ENCODE measurements at regions not wholly inside any gene's neighbourhood (a gene's known extent, or its start where the extent isn't known, plus 50 kb on each side); places are given as distances from the start of the nearest gene placed in this dataset.

GRCh38 chr12:127629066-127629820 lies 637.7 kb upstream of the TMEM132C start:
- DNase-seq (ENCODE audit: low spot score), result no peak

DNA sequence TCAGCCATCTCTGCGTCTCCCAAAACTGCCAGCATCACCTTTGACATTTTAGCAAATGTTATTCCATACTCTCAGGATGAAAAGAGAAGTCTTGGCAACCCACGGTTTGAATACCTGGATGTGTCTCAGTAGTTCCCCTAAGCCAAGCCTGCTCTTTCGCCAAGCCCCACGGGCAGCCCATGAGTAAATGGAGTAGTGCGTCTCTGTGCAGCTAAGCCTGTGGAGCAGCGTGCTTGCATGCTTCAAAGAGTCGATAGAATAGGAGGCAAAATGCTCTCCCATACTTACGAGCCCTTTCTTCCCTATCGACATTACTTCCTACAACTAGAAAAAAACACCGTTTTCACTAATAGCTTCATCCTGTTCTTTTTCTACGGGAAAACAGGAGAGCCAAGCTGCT lies 634.5 kb upstream of the TMEM132C start:
- DNase-seq (ENCODE audit: low spot score), result no peak

DNA sequence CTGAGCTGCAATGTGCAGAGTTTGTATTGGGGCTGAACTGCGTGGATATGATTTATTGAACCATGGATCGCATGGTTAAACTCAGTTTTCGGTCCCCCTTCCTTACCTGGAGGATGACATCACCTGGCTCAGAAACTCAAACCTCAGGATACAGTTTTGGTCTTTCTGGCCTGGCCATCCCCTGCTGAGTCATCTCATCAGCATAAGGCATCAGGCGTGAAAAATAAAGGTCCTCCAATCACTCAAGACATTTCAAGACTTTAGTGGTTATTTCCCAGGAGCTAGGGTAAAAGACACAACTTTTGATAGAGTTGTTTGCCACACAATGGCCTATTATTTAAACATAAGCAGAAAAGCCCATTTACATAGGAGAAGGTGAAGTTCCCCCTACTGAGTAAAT lies 631.1 kb upstream of the TMEM132C start:
- DNase-seq (ENCODE audit: low spot score), result no peak

DNA sequence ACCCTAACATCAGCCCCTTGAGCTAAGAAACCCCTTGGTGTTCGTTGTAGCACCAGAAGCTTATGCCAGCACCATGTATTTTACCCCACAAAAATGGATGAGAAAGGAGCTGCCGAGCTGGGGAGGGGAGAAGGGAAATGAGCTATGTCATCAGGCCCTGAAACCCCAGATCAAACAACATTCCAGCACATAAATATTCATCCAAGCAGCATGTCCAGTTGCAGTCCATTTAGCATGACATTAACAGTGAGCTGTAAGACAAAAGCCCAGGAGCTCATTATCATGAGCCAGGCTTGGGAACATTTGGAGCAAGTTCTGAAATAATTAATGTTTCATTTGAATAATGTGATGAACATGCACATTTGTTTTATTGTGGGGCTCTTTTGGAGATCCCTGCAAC lies 630.1 kb upstream of the TMEM132C start:
- DNase-seq (ENCODE audit: low spot score), result no peak

- DNase-seq (ENCODE audit: low spot score), result no peak
These were observed 626.6 kb upstream of the TMEM132C start for GRCh38 chr12:127640181-127640886.

- DNase-seq (ENCODE audit: low spot score), result no peak
These were observed 624.8 kb upstream of the TMEM132C start for GRCh38 chr12:127642208-127642607.

GRCh38 chr12:127648321-127648720 lies 618.6 kb upstream of the TMEM132C start:
- DNase-seq (ENCODE audit: low spot score), result no peak

- DNase-seq (ENCODE audit: low spot score), result no peak
These were observed 617.0 kb upstream of the TMEM132C start for GRCh38 chr12:127649961-127650360.

- DNase-seq (ENCODE audit: low spot score), result no peak
These were observed 616.3 kb upstream of the TMEM132C start for GRCh38 chr12:127650626-127651025.

GRCh38 chr12:127652281-127652680 lies 614.7 kb upstream of the TMEM132C start:
- no peak for DNase-seq (ENCODE audit: low spot score)

GRCh38 chr12:127654383-127654985 lies 612.5 kb upstream of the TMEM132C start:
- no peak for DNase-seq (ENCODE audit: low spot score)

- DNase-seq (ENCODE audit: low spot score), result no peak
These were observed 611.3 kb upstream of the TMEM132C start for GRCh38 chr12:127655691-127656090.

- no peak for DNase-seq (ENCODE audit: low spot score)
These were observed 610.7 kb upstream of the TMEM132C start for GRCh38 chr12:127656266-127656665.

DNA sequence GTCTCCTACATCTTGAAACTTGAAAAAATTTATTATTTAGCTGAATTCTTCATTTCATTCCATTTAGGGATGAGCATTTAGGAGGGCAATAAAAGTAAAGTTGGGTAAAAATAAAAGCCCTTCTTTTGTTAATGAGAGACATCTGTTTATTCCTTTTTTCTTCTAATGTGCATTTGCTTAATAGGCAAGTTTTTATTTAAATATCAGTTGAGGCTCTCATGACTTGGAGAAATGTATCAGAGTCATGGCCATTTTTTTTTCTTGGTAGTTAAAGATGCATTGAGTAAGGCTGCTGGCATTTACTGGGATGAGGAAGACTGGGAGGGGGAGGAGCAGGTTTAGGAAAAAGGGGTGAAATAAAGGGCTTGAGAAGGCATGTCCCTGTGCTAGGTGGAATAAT lies 609.9 kb upstream of the TMEM132C start:
- no peak for DNase-seq (ENCODE audit: low spot score)

DNA sequence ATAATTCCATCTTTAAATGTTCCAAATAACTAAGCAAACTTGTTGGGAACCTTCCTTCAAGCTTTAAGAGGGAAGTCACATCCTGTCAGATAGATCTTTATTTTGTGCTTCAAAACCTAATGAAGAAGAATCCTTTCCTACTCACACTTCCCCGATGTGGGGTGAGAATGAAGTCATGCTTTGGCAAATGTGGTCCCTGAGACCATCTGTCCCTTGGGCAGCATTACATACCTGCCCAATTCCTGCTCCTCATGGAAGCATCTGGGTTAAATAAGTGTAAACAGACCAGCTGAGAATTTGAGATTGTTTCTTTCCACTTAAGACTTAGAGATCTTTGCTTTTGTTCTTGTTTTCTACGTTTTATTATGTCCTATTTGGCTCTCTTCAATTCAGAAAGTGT lies 606.0 kb upstream of the TMEM132C start:
- DNase-seq (ENCODE audit: low spot score), result no peak

GRCh38 chr12:127663716-127664115 lies 603.3 kb upstream of the TMEM132C start:
- no peak for DNase-seq (ENCODE audit: low spot score)

- DNase-seq (ENCODE audit: low spot score), result no peak
These were observed 602.1 kb upstream of the TMEM132C start for GRCh38 chr12:127664901-127665300.

- no peak for DNase-seq (ENCODE audit: low spot score)
These were observed 599.8 kb upstream of the TMEM132C start for GRCh38 chr12:127667131-127667685.

GRCh38 chr12:127670294-127670693 lies 596.7 kb upstream of the TMEM132C start:
- no peak for DNase-seq (ENCODE audit: low spot score)

DNA sequence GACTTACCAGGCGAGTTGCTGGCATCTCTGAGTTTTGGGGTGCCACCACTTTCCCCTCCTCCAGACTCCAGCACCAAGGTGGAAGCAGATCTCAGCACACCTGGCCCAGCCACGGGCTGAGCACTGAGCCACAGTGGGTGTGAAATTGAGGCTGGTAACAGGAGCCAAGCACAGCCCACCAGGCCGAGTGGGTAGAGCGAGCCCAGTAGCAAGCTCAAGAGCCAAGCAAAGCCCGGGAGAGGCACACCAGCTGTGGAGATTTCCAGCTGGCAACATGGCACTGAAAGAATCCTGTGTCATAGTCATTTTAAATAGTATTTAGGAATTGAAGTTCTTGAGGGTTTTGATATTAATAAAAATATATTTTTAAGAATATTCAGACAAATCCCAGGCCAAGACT lies 596.2 kb upstream of the TMEM132C start:
- no peak for DNase-seq (ENCODE audit: low spot score)

DNA sequence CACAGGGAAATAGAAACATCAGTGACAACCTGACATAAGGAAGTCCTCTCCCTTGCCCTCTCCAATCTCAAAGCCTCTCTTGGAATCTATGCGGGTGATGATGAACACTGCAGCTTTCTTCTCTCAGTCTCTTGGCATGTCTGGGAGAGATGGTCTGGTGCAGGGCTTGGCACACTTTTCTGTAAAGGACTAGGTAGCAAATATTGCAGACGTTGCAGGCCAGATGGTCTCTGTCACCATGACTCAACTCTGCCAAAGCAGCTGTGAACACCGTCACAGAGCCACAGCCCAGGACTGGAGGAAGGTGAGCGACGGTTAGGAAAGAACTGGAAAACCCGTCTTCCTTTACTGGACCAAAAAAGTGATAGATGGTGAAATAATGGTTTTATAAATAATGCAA lies 591.0 kb upstream of the TMEM132C start:
- peak; percentile 8 for DNase-seq (ENCODE audit: low spot score)

- DNase-seq (ENCODE audit: low spot score), result peak; percentile 82
These were observed 589.3 kb upstream of the TMEM132C start for GRCh38 chr12:127677537-127678131.

GRCh38 chr12:127678945-127679344 lies 588.0 kb upstream of the TMEM132C start:
- no peak for DNase-seq (ENCODE audit: low spot score)

Measured in pons (tissue), 1 donor.